Stimulated activated naive CD8-positive, alpha-beta T cell treated with anti-CD3 and anti-CD28 coated beads, Interleukin-15, Interleukin-2, amounts not matched to agents 100 ng/mL and 50 ng/mL, for 24 hours (primary cell): ENCODE measurements at regions not wholly inside any gene's neighbourhood (a gene's known extent, or its start where the extent isn't known, plus 50 kb on each side); places are given as distances from the start of the nearest gene placed in this dataset.

Experiments used
- H3K27ac Mint-ChIP-seq: one replicate; pipeline ENCODE4 v1.8.0; 2021; ENCODE audit warnings: mild to moderate bottlenecking, mixed read lengths
- H3K27me3 Mint-ChIP-seq: one replicate; pipeline ENCODE4 v1.8.0; 2021; ENCODE audit warnings: mixed read lengths
- H3K36me3 Mint-ChIP-seq: one replicate; pipeline ENCODE4 v1.8.0; 2021; ENCODE audit warnings: low read depth, mixed read lengths
- H3K4me1 Mint-ChIP-seq: one replicate; pipeline ENCODE4 v1.8.0; 2021; ENCODE audit warnings: low read depth, mixed read lengths
- H3K4me3 Mint-ChIP-seq: one replicate; pipeline ENCODE4 v1.8.0; 2021; ENCODE audit warnings: mild to moderate bottlenecking, mixed read lengths
- H3K9me3 Mint-ChIP-seq: one replicate; pipeline ENCODE4 v1.8.0; 2021; ENCODE audit warnings: mixed read lengths

DNA sequence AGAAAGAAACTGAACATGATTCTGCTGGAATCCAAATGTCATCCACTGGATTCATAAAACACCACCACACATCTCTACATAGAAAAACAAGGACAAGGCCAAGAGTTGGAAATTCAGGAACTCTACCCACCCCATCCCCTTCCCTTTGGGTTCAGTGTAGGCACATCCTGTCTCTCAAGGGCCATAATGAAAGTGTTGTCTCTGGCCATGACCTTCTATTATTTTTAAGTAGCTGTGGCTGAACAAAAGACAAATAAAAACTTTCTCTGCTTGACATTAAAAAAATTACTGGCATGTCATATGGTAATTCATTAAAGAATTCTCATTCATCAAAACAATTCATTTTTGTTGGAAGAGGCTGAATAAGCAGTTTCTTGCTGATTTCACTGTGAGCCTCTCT, 54.9 kb upstream of the ZBTB18 start:
- Mint-ChIP-seq H3K4me1 (no peaks in the 10 kb centered on the region), H3K9me3 (no peaks in the 10 kb centered on the region), H3K27me3 (no peaks in the 10 kb centered on the region), H3K4me3 (no peak overlapping the region), H3K27ac (no peak overlapping the region), H3K36me3 (no peaks in the 10 kb centered on the region)

DNA sequence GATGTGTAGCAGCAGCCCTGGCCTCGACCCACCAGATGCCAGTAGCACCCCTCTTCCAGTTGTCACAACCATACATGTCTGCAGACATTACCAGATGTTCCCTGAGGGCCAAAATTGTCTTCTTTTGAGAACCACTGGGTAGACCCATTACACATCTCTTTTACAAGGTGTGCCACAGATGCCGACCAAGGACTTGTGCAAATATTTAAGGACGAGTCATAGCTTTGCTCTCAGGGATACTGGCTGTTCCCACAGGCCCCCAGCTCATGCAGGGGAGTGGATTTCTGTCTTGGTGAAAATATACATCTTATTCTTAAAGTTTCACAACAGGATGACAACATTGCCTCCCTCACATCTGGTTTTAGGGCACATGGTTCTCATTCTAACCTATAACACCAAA, 59.4 kb upstream of the ZBTB18 start:
- H3K9me3 Mint-ChIP-seq, result no peaks in the 10 kb centered on the region
- H3K4me1 Mint-ChIP-seq, result no peaks in the 10 kb centered on the region
- no peaks in the 10 kb centered on the region for H3K27me3 Mint-ChIP-seq
- no peak overlapping the region for H3K4me3 Mint-ChIP-seq
- no peak overlapping the region for H3K27ac Mint-ChIP-seq
- no peaks in the 10 kb centered on the region for H3K36me3 Mint-ChIP-seq

DNA sequence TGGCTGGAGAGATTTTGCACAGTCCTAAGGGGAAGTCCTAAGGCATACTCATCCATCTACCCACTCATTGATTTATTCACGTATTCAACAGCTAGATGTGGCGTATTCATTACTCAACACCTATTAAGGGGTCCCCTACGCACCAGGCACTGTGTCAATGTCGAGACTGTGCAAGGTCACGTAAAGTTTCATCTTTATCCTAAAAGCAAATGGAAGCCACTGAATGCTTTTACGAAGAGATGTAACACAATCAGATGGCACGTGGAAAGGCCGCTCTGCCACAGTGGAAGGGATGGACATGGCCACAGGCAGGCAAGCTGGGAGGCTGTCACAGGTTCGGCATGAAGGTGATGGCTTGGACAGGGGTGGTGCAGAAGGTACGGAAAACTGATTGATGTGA, 66.3 kb upstream of the ZBTB18 start:
- H3K4me3 Mint-ChIP-seq, result no peak overlapping the region
- H3K4me1 Mint-ChIP-seq, result no peaks in the 10 kb centered on the region
- H3K36me3 Mint-ChIP-seq, result no peaks in the 10 kb centered on the region
- H3K9me3 Mint-ChIP-seq, result no peaks in the 10 kb centered on the region
- no peaks in the 10 kb centered on the region for H3K27me3 Mint-ChIP-seq
- H3K27ac Mint-ChIP-seq, result no peak overlapping the region

DNA sequence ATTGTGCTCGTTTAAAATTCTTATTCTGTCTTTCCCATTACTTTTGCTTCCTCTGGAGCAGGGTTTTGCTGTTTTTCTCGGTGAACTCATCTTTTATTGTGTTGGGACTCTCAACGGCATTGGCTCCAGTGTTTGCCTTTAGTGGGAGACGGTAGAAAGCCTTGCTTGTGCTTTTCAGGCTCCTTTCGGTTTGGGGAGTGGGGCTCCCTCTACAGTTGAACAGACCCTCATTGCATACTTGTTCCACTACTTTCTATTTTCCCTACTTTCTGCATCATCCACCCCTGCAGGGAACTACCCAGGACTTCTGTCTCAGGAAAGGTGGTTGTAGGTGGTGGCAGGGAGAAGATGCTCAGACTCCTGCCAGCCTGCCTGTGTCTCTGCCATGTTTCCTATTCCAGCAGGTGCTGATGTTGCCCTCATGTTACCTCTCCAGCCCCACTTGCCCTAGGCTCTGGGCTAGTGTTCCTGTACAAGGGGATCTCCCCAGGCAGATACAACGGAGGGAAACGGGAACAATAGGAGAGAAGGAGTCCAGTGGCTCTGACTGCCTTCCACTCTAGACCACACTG, 68.5 kb upstream of the ZBTB18 start:
- H3K4me3 Mint-ChIP-seq, result no peak overlapping the region
- no peak overlapping the region for H3K27ac Mint-ChIP-seq
- H3K9me3 Mint-ChIP-seq, result no peaks in the 10 kb centered on the region
- no peaks in the 10 kb centered on the region for H3K36me3 Mint-ChIP-seq
- H3K27me3 Mint-ChIP-seq, result no peaks in the 10 kb centered on the region
- H3K4me1 Mint-ChIP-seq, result no peaks in the 10 kb centered on the region

DNA sequence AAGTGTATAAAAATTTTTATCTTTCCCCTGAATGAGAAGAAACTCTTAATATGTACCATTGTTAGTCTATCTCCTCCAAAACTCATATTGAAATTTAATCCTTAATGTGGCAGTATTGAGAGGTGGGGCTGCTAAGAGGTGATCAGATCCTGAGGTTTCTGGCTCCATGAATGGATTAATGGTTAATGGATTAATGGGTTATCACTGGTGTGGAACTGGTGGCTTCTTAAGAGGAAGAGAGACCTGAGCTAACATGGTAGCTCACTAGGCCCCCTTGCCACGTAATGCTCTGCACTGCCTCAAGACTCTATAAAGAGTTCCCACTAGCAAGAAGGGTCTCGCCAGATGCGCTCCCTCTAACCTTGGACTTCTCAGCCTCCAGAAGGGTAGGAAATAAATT, 70.6 kb upstream of the ZBTB18 start:
- H3K4me3 Mint-ChIP-seq, result no peak overlapping the region
- H3K9me3 Mint-ChIP-seq, result no peaks in the 10 kb centered on the region
- no peak overlapping the region for H3K27ac Mint-ChIP-seq

DNA sequence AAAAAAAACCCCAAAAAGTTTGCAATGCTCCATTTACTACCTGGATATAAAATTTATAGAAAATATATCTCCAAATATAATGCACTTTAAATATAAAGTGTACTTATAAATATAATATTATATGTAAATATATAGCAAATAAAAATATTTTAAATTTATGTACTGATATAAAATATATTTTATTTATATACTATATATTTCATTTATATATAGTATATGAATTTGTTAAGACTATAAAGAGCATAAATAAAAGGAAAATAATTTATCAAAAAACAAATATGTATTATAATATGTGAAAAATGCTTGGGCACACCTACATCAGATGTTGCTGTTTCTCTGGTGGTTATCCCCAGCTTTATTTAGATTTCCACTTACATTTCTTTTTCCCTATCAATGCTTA, 71.0 kb upstream of the ZBTB18 start:
- H3K27ac Mint-ChIP-seq, result no peak overlapping the region
- no peaks in the 10 kb centered on the region for H3K9me3 Mint-ChIP-seq
- no peaks in the 10 kb centered on the region for H3K27me3 Mint-ChIP-seq
- H3K4me3 Mint-ChIP-seq, result no peak overlapping the region
- H3K36me3 Mint-ChIP-seq, result no peaks in the 10 kb centered on the region
- no peaks in the 10 kb centered on the region for H3K4me1 Mint-ChIP-seq

More for the DNA sequence above, 70.6 kb upstream of the ZBTB18 start:
- Mint-ChIP-seq H3K36me3 (no peaks in the 10 kb centered on the region), H3K27me3 (no peaks in the 10 kb centered on the region), H3K4me1 (no peaks in the 10 kb centered on the region)

DNA sequence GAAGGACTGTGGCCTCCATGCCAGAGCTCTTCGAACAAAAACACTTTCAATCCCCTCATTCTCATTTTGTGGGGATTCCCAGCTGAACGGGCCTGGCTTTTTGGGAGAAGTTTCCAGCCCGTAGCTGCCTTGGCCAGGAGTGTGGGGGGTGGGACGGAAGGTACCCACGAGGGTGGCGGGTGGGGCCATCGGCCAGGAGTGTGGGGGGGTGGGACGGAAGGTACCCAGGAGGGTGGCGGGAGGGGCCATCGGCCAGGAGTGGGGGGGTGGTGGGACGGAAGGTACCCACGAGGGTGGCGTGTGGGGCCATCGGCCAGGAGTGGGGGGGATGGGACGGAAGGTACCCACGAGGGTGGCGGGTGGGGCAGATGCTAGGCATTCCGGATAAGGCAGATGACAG, 71.7 kb upstream of the ZBTB18 start:
- Mint-ChIP-seq H3K27me3 (no peaks in the 10 kb centered on the region), H3K4me1 (no peaks in the 10 kb centered on the region), H3K9me3 (no peaks in the 10 kb centered on the region), H3K27ac (no peak overlapping the region), H3K4me3 (no peak overlapping the region), H3K36me3 (no peaks in the 10 kb centered on the region)

DNA sequence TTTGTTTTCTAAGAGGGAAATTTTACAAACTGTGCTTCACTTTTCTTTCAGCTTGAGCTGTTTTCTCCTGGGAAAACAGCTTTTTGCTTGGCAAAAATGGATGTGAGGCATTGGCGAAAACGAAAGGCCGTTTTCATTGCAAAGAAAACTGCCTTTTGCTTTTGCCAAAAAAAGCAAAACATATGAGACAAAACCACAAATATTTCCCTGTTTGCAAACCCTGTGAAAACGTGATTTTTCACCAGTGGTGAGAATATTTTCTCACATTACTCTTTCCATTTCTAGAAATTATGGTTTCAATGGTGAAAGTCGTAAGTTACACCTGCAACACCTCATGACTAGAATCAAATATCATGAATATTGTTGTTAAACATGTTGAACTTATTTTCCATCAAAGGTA, 74.0 kb upstream of the ZBTB18 start:
- Mint-ChIP-seq H3K4me1 (no peaks in the 10 kb centered on the region), H3K9me3 (no peaks in the 10 kb centered on the region), H3K27me3 (peaks cover 3% of the 10 kb centered on the region), H3K36me3 (no peaks in the 10 kb centered on the region), H3K27ac (no peak overlapping the region), H3K4me3 (no peak overlapping the region)

DNA sequence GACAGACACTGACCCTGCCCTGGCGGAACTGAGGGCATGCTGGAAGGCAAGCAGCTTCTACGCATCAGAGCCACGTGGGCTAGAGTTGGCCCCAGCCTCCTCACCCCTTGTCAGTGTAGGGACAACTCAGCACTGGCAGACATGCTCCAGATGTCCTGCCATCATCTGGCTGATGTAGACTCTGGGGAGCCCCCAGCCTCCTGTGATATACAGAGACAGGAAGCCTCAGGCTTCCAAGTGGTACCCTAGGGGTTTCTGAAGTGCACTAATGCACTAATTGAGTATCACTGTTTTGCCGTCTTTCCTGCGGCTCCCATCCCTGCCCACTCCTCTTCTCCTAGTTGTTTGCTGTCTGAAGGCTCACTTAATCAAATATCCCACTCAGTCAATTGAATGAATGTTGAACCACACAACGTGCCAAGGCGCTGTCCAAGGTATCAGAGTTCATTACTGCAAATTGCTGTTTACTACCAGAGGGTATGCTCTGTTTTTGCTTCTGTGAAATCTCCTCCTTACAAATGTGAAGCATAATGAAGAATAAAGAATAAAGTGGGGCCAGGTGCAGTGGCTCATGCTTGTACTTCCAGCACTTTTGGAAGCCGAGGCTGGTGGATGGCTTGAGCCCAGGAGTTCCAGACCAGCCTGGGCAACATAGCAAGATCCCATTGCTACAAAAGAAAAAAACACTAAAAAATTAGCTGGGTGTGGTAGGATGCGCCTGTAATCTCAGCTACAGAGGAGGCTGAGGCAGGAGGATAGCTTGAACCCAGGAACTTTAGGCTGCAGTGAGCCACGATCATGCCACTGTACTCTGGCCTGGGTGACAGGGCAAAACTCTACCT, 76.4 kb upstream of the ZBTB18 start:
- no peaks in the 10 kb centered on the region for H3K4me1 Mint-ChIP-seq
- H3K27me3 Mint-ChIP-seq, result peaks cover 3% of the 10 kb centered on the region
- H3K36me3 Mint-ChIP-seq, result no peaks in the 10 kb centered on the region
- H3K4me3 Mint-ChIP-seq, result no peak overlapping the region
- no peak overlapping the region for H3K27ac Mint-ChIP-seq
- H3K9me3 Mint-ChIP-seq, result no peaks in the 10 kb centered on the region

DNA sequence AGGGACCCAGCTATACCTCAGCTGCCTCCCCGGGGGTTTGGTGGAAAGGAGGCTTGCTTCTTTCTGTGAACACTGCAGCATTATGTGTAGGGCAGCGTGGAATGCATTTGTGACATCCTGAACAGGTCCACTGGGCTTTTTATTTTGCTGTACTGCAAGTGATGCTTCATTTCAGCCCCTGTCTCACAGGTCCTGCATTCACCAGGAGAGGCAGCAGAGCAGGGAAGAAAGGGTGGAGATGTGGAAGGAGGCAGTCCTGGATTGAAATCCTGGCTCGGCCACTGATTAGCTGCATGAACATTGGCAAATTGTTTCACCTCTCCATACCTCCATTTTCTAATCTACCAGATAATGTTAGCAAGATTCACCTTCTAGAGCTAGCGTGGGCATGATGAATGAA, 77.9 kb upstream of the ZBTB18 start:
- no peak overlapping the region for H3K4me3 Mint-ChIP-seq
- no peak overlapping the region for H3K27ac Mint-ChIP-seq
- peaks cover 3% of the 10 kb centered on the region for H3K27me3 Mint-ChIP-seq
- H3K36me3 Mint-ChIP-seq, result no peaks in the 10 kb centered on the region
- no peaks in the 10 kb centered on the region for H3K4me1 Mint-ChIP-seq
- no peaks in the 10 kb centered on the region for H3K9me3 Mint-ChIP-seq

DNA sequence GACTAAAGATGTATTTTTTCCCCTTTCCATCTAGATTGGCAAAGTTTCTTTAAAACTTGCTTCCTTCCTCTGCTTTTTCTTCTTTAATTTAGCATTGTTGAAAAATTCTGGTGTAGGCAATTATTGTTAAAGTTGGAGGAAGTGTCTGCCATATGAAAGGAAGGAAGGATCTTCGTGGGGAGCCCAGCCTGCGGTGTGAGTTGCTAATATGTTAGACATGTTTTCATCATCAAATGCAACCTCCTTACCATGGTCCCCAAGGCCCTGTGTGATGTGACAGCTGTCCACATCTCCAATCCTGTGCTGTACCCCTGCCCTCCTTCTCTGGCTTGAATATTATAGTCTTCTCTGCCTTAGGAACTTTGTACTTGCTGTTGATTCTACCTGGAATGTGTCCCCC, 81.0 kb upstream of the ZBTB18 start:
- no peak overlapping the region for H3K4me3 Mint-ChIP-seq

DNA sequence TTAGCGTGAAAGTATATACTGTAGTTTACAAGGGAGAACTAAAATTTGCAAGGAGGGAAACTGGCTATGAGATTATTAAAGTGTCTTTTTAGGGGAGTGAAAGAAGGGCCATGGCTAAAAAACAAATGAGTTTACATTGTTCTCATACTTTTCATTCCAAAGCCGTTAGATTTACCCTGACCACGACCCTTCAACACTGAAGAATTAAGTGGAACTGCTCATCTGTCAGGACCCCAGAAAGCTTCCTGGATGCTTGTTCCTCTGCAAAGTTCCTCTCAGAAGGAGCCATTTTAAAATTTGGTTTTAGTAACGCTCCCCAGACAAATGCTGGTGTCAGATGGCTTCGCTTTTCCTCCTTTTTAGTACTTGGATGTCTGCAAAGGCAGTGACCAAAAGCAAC, 82.7 kb upstream of the ZBTB18 start:
- Mint-ChIP-seq H3K36me3 (no peaks in the 10 kb centered on the region), H3K4me3 (no peak overlapping the region), H3K27me3 (no peaks in the 10 kb centered on the region), H3K27ac (no peak overlapping the region), H3K9me3 (no peaks in the 10 kb centered on the region), H3K4me1 (no peaks in the 10 kb centered on the region)

More for the DNA sequence above, 81.0 kb upstream of the ZBTB18 start:
- H3K27me3 Mint-ChIP-seq, result peaks cover 3% of the 10 kb centered on the region
- no peaks in the 10 kb centered on the region for H3K9me3 Mint-ChIP-seq
- no peak overlapping the region for H3K27ac Mint-ChIP-seq
- H3K4me1 Mint-ChIP-seq, result no peaks in the 10 kb centered on the region
- no peaks in the 10 kb centered on the region for H3K36me3 Mint-ChIP-seq

DNA sequence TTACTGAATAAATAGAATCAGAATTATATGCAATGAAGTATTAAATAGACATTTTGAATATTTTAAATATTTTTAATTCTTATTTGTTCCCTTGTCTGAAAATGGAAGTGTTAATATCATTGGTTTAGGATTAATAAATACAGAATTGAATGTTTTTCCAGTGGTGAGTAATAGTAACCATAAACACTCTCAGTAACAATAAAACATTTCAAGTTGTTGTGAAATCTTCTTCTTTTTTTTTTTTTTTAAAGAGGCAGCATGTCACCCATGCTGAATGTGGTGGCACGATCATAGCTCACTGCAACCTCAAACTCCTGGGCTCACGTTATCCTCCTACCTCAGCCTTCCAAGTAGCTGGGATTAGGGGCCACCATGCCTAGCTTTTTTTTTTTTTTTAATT, 86.2 kb upstream of the ZBTB18 start:
- no peaks in the 10 kb centered on the region for H3K4me1 Mint-ChIP-seq
- H3K9me3 Mint-ChIP-seq, result no peaks in the 10 kb centered on the region
- H3K27me3 Mint-ChIP-seq, result no peaks in the 10 kb centered on the region
- H3K27ac Mint-ChIP-seq, result no peak overlapping the region
- no peaks in the 10 kb centered on the region for H3K36me3 Mint-ChIP-seq
- no peak overlapping the region for H3K4me3 Mint-ChIP-seq

DNA sequence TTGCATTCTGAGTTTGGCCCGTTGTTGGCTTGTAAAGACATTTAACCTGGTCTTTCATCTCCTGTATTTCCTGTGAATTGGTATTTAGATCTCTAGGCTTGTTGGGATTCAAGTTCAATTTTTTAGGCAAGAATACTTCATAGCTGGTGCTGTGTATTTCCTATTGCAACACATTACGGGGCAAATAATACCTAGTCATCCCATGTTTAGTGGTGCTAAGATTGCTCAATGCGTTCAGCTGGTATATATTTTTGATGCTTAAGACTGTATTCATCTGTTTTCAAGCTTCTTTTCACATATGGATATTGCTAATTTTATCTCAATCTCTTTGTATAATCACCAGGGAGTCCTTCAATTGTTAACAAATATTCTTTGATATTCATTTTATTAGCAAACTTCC, 87.5 kb upstream of the ZBTB18 start:
- no peaks in the 10 kb centered on the region for H3K4me1 Mint-ChIP-seq
- H3K4me3 Mint-ChIP-seq, result no peak overlapping the region
- H3K27me3 Mint-ChIP-seq, result no peaks in the 10 kb centered on the region
- no peaks in the 10 kb centered on the region for H3K9me3 Mint-ChIP-seq
- H3K27ac Mint-ChIP-seq, result no peak overlapping the region
- no peaks in the 10 kb centered on the region for H3K36me3 Mint-ChIP-seq

DNA sequence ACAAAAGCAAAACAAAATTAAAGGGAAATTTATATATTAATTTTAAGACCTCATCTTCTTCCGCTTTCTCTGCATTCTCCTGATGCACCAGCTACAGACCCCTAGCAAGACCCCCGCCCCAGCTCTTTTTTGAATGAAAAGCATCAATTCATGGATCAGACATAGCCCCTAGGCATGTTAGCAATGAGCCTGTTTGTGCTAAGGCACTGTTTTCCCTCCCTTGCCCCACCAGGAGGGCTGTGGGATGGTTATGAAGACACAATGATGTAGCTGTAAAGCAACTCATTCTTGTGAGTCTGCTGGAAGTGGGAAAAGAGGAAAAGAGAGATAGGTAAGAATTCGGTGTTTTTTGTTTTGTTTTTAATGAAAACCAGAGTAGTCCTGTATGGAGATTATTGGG, 88.5 kb upstream of the ZBTB18 start:
- Mint-ChIP-seq H3K4me3 (no peak overlapping the region), H3K27me3 (peaks cover 4% of the 10 kb centered on the region), H3K27ac (no peak overlapping the region), H3K4me1 (no peaks in the 10 kb centered on the region), H3K36me3 (no peaks in the 10 kb centered on the region), H3K9me3 (no peaks in the 10 kb centered on the region)

DNA sequence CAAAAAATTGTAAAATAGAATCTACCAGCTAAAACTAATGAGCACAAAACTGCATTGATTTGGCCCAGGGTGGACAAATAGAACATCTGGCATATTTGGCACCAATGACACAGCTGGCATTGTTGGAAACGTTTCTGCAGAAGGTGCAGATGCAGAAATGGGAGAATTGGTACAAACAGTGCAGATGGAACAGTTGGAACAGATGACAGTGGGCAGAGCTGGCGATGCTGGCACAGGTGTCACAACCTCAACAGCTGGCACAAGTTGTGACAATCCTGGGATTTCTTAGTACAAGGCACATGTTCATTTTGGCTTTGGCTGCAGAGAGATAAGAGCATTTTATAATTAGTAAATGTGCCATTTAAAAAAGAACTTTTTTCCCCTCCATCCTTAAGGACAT, 91.1 kb upstream of the ZBTB18 start:
- H3K27me3 Mint-ChIP-seq, result peaks cover 4% of the 10 kb centered on the region
- H3K36me3 Mint-ChIP-seq, result no peaks in the 10 kb centered on the region
- no peaks in the 10 kb centered on the region for H3K9me3 Mint-ChIP-seq
- no peak overlapping the region for H3K4me3 Mint-ChIP-seq
- H3K4me1 Mint-ChIP-seq, result no peaks in the 10 kb centered on the region
- no peak overlapping the region for H3K27ac Mint-ChIP-seq
